Stimulated activated CD4-positive, alpha-beta T cell treated with anti-CD3 and anti-CD28 coated beads, Interleukin-1b, Interleukin-23, amount 100 ng/mL, for 24 hours (primary cell): ENCODE measurements at regions not wholly inside any gene's neighbourhood (a gene's known extent, or its start where the extent isn't known, plus 50 kb on each side); places are given as distances from the start of the nearest gene placed in this dataset.
"Not testable (repeated sequence)": the region's sequence is repeated elsewhere in the genome, so short reads cannot be mapped to it uniquely, and the experiment has no call there.

Experiments used
- DNase-seq, 4 experiments: peaks; one replicate each; pipeline ENCODE4 v3.0.0-alpha.2; 2020; ENCODE audit warnings: low read depth in 4 of 4, low spot score in 1 of 4

DNA sequence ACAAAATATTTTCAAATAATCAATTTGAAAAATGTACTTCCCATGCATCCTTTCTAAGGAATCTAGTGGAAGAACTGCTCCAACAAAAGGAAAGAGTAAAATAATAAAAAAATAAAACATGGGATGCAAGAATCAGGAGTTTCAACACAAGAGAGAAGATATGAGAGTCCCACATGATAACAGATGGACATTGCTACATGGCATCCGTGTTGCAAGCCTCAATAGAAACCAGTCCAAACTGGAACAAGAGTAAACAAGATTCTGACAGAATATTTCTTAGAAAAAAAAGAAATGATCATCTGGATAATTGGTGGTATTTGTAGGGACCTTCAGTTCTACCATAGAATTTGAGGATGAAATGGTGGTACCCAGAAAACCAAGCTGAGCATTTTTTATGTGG is 186.8 kb downstream of the FRK start:
- no peak for DNase-seq

DNA sequence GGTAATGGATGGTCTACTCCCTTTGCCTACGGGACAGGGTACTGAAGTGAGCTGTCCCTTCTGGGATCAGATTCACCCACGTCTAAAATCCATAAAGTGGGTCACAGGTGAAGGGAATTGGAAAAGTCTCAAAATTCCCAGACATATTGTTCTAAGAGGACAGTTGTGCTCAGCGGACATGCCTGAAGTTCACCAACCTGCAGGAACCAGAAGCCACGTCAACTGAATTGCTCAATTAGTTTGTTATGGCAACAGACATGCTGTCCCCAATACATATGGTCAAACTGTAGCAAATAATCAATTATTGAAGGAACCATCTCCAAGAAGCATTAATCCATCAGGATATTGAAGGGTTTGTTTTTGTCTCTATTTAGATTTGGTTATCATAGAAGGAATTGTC is 190.2 kb downstream of the FRK start:
- no peak for DNase-seq

DNA sequence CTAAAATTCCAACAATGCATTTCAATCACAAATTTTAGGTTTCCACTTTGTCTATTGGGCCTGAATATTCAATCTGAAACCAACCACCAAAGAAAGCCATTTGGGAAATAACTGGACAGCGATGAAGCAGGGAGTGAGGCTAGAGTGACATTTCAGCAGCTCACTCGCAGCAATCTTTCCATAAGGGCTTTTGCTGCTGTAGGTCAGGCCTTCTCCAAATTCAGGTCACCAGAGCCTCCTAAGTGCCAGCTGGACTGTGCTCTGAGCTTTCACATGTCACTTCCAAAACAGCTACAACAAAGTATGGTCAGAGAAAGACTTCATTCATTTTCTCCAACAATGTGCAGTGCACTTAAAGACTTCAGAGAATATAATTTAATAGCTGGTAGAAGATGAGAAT is 194.8 kb downstream of the FRK start:
- DNase-seq = no peak

DNA sequence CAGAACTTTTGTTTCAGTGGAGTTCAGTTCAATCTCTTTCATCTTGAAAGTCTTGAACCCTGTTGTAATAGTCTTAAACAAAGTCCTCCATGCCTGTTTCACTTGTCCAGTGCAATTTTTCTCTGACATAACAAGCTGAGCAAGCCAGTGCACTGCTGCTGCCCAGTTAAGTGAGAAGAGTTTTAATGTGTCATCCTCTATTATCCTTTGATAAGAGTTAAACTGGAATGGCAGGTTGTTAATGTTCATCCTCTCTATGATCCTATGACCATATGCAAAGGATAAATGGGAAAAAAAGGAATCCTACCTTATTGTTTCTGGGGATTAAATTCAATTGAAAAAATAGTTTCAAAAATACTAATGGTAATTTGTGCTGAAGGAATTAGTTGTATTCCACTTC is 197.5 kb downstream of the FRK start:
- DNase-seq = no peak

DNA sequence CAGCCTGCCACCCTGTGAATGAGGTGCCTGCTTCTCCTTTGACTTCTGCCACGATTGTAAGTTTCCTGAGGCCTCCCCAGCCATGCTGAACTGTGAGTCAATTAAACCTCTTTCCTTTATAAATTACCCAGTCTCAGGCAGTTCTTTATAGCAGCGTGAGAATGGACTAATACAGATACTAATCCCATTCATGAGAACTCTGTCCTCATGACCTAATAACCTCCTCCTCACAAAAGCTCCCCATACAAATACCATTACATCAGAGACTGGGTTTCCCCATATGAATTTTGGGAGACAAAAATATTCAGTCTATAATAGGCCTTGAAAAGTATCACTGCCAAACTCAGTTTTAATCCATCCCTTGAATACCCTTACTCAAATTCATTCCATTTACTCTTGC is 199.0 kb downstream of the FRK start:
- DNase-seq = not testable (repeated sequence)

DNA sequence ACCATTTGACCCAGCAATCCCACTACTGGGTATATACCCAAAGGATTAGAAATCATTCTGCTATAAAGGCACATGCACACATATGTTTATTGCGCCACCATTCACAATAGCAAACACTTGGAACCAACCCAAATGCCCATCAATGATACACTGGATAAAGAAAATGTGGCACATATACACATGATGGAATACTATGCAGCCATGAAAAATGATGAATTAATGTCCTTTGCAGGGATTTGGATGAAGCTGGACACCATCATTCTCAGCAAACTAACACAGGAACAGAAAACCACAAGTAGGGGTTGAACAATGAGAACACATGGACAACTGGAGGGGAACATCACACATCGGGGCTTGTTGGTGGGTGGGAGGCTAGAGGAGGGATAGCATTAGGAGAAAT is 201.1 kb downstream of the FRK start:
- DNase-seq = not testable (repeated sequence)

DNA sequence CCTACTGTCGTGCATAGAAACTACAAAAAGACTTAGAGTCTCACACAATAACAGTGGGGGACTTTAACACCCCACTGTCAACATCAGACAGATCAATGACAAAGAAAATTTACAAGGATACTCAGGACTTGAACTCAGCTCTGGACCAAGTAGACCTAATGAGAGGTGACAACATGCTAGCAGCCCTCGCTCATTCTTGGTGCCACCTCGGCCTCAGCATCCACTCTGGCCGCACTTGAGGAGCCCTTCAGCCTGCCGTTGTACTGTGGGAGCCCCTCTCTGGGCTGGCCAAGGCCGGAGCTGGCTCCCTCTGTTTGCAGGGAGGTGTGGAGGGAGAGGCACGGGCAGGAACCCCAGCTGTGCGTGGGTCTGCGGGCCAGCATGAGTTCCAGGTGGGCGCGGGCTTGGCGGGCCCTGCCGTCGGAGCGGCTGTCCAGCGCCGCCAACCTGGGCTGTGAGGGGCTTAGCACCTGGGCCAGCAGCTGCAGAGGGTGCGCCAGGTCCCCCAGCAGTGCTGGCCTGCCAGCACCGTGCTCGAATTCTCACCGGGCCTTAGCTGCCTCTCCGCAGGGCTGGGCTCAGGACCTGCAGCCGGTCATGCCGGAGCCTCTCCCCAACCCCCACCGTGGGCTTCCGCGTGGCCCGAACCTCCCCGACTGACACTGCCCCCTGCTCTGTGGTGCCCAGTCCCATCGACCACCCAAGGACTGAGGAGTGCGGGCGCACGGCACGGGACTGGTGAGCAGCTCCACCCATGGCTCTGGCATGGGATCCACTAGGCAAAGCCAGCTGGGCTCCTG is 205.6 kb downstream of the FRK start:
- DNase-seq = no peak

DNA sequence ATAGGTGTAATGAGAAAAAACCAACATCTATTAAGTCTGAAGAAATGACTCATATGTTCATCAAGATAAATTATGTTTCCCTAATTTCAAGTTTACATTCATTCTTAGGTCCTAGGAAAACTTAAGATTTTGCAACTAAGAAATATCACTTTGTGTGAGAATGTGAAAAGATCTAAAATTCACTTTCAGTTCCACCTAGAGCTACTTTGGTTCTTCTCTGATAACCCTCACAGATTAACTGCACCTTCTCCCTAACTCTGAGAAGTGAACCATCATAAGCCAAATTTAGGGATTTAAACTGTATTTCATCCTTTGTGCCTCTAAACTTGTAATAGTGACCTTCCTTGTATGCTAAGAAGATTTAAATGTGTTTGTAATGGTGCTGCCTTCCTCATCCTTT is 213.0 kb downstream of the FRK start:
- DNase-seq = no peak

DNA sequence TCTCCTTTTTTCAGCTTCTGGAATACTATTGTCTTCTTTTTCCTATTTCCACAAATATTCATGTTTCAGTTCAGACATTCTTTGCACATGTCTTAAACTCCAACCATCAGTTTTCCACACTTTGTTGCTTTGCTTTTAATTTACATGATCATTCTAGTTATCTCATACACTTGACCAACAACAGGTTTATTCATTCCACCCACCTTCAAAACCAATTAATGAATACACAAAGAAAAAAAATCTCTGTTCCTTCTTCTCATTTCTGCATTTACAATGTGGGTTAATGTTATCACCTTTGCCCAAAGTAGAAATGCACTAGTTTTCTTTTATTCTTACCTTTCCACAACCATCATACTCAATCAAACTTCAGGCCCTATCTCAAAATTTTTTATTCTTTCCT is 216.7 kb downstream of the FRK start:
- DNase-seq = no peak

DNA sequence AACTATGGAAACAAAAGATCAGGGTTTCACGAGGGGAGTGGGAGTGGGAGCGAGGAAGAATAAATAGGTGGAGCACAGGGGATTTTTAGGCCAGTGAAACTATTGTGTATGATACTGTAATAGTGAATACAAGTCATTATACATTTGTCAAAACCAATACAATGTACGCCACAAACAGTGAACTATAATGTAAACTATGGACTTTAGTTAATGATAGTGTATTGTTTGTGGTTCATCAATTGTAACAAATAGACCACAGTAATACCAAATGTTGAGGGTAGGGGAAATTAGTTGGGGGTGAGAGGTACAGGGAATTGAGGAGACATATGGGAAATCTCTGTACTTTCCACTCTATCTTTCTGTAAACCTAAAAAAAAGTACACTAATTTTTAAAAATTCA is 218.4 kb downstream of the FRK start:
- DNase-seq = no peak

DNA sequence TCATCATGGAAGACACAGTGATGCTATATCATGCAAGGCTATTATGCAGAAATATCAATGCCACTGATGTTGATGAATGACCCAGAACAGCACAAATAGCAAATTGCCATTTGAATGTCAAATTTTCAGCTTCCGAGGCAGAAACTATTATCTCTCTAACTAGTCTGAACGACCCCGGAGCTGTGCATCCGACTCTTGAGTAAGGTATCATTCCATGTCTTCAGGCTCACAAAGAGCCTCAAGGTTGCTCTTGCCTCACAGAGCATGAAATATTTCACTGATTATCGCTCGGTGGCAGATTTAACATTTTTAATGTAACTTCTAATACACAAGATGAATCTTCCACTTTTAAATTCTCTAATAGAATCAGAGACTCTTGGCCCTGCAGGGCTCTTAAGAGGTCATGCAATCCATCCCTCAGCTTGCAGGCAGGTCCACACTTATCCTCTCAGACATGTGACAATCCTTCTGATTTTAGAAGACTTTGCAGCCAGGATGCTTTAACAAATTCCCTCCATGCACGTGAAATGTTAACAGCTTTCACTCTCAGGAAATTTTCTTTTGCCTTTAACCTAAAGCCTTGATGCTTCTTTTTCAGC is 221.0 kb downstream of the FRK start:
- no peak for DNase-seq

DNA sequence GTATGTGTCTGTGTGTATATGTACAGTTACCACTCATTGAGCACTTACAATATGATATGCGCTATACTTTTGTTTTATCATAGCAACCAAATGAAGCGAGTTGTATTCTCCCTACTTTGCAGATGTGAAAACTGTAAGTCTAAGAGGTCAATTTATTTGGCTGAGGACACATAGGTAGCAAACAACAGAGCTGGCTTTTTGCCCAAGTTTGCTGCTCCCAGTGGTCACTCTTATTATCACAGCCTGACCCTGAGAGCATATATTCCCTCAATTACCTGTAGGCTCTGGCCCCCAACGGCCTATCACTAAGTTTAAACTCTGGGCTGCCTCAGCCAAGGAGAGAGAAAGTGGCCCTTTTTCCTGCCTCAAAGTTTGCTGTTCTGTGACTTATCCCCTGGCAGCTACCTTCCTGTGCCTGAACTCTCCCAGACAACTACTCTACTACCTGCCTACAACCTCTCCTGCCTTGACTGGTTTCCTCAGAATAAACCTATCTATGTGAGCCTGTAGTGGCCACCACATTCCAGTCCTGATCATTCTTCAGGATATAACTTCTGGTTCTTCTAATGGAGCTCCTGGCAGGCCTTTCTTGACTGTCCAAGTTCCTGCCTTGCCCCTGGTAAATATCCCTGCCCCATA is 221.8 kb downstream of the FRK start:
- DNase-seq = no peak

DNA sequence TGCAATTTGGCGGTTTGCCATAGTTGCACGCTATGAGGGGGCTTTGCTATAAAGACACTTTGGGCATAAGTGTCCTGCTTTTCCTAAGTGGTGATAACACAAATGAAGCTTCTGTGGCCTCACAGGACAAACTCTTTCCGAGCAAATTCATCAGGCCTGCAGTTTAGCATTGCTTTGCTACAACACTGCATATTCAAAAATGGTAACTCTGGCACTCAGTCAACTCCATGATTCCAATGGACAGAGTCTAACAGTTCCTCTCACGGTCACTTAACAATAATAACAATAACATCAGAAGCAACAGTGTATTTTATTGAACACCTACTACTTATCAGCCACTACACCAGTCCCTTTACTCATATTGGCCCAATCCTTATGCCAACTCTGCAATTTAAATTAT is 222.5 kb downstream of the FRK start:
- no peak for DNase-seq

DNA sequence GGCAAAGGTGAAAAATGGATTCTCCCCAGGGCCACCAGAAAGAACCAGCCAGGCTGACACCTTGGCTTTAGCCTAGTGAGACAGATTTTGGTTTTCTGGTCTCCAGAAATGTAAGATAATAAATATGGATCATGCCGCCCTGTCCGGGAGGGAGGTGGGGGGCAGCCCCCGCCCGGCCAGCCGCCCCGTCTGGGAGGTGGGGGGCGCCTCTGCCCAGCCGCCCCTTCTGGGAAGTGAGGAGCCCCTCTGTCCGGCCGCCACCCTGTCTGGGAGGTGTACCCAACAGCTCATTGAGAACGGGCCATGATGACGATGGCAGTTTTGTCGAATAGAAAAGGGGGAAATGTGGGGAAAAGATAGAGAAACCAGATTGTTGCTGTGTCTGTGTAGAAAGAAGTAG is 224.3 kb downstream of the FRK start:
- DNase-seq = not testable (repeated sequence)

DNA sequence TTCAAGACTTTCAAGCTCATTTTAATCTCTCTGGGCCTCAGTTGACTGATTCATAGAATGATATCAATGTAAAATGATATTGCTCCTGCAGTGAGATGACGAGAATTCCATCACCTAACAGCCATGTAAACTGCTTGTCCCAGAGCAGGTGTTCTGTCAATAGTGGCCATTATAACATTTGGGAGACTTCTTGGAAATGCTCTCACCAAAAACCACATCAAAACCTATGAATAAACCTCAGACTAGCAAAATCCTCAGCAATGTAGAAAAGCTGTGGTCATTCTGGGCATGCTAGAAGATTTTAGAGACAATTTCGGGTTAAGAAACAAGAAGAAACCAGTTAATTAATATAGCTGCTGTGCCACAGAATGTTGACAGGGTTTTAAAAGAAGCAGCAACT is 225.4 kb downstream of the FRK start:
- DNase-seq = no peak

DNA sequence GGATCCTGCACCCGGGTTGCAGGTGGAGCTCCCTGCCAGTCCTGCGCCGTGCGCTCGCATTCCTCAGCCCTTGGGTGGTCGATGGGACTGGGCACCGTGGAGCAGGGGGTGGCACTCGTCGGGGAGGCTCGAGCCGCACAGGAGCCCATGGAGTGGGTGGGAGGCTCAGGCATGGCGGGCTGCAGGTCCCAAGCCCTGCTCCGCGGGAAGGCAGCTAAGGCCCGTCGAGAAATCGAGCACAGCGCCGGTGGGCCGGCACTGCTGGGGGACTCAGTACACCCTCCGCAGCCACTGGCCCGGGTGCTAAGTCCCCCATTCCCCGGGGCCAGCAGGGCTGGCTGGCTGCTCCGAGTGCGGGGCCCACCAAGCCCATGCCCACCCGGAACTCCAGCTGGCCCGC is 226.1 kb downstream of the FRK start:
- DNase-seq = not testable (repeated sequence)

DNA sequence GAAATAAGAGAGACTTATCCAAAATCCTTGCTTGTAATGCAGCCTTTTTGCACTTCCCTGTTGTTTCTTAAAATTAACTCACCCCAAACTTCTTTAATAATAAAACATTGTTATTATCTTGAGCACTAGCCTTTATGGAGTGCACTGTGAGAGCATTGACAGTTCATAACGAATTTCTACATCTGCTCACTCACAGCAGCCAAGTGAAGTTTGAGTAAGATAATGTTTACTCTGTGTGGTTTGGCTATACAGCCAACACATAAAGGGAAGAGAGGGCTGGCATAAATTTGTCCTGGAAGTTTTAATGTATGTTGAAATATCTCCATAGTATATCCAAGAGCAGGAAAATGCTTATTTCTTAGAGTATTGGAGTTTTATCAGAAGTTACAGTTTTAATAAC is 227.9 kb downstream of the FRK start:
- no peak for DNase-seq

DNA sequence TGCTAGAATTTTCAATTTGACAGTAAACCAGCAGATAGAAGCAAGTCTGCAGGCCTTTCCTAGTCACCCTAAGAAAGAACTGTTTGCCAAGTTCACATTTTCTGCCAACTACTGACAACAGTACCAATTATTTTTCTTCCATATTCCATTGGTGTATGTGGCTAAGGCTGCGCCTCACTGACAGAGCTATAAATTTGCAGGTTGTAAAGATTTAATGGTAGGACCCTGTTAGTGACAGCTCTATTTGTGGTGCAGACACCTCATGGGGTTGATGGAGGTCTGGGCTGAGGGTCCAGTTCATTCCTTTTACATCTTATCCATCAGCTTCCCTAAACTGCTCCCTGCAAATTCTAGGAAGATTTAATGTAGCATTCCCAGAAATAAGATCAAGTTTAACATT is 228.5 kb downstream of the FRK start:
- DNase-seq = no peak

DNA sequence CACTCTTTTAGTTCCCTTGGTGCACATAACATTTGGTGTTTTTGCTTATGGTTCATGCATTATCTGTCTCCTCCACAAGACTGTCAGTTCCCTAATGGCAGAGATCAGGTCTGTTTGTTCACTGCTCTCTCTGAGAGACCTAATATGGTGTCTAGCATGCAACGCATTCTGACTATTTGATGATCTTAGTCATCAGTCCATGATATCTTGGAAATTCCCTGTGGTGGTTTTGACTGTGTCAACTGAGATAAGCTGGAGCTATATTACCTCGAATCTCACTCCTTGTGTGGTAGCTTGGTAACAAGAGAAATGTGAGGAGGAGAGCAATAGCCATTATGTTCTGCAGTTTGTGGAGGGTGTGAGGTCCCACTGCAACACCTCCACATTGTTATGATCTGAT is 229.8 kb downstream of the FRK start:
- DNase-seq = no peak

DNA sequence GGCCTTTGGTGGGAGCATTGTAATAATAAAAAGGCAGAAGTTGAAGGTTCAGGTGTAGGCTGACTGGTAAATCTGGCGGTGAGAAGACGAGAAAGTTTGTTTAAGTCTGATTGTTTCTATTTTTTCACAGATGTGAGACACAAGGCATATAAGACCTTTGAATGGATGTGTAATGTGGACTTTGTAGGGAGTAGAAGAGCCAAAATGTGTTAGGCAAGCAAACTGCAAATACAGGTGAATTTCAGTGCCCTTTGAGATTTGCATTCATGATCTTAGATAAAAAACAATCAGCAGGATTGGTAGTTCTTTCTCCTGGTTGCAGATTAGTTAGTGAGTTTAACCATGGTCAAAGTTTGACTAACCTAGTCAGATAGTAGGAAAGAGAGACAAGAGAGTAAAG is 238.9 kb downstream of the FRK start:
- DNase-seq = no peak

DNA sequence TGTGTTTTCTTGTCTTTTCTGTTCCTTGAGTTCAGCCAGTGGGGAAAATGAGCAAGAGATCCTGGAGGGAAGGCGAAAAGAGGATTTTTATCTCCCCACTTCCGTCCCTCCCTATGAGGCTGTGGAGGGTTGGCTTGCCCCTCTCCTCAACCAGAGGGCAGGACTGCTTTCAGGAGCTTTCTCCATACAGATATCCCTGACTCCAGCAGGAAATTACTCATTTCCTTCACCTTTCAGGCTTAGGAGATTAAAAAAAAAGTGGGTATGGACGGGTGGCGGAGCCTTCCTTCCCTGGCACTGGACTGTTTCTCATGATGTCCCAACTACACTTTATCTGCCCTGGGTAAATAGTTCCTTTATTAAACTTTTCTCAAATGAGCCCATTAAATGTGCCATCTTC is 241.2 kb downstream of the FRK start:
- no peak for DNase-seq

DNA sequence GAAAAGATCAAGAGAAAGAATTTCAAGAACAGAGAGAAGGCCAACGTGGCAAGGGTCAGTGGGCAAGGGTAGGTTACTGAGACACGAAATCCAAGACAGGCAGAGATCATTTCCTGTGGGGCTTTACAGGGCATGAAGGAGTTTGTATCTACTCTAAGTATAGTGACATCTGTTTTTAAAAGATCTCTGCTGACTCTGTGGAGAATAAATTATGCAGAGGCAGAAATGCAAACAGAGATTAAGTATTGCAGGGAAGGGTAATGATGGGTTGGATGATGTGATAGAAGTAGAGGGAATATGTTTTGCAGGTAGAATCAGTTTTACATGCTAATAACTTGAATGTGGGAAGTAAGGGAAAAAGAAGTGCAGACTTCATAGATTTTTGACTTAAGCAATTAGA is 243.5 kb downstream of the FRK start:
- DNase-seq = no peak

DNA sequence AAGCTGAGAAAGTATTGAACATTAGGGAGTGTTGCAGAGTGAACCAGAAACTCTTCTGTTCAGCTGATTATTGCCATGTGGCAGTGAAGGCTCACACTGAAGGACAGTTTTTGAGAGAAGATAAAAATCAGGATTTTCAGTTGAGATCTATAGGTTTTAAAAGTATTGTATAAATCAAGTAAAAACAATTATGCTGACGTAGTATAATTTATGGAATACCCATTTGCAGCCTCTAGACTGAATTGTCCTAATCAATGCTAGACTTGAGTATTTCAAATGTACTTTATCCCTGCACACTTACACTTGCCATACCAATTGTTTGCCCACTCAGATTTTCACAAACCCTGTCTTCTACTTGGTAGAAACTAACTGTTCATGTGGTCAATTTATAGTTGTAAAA is 245.8 kb downstream of the FRK start:
- DNase-seq = no peak
